Vagina (tissue), 2 donors: ENCODE measurements at regions not wholly inside any gene's neighbourhood (a gene's known extent, or its start where the extent isn't known, plus 50 kb on each side); places are given as distances from the start of the nearest gene placed in this dataset.

Source experiments
- POLR2AphosphoS5 ChIP-seq, 2 donors: sonication (generic); formaldehyde crosslinking; IDR thresholded peaks; one replicate each; pipeline ENCODE4 v1.9.0; 2017; ENCODE audit warnings: antibody characterized with exemption in 2 of 2, mild to moderate bottlenecking in 2 of 2, low read depth in 1 of 2; ENCODE audit not compliant: insufficient read depth in 1 of 2
- TF ChIP-seq, protein P1 (sequence below), 3 experiments: fragments of 450-650 bp in 2 of 3; fragments of 200-600 bp in 1 of 3; sonication (generic) in 1 of 3; IDR thresholded peaks; one replicate each; pipeline ENCODE4 v1.5.1; 2017 to 2019; ENCODE audit warnings: antibody characterized with exemption in 3 of 3, mild to moderate bottlenecking in 2 of 3, moderate library complexity in 2 of 3

- no peak for TF ChIP-seq POLR2AphosphoS5 (IDR thresholded peaks at IDR 0.05; ENCODE audit: insufficient read depth in 1 of 2, low read depth in 1 of 2)
- TF ChIP-seq, protein P1, sequence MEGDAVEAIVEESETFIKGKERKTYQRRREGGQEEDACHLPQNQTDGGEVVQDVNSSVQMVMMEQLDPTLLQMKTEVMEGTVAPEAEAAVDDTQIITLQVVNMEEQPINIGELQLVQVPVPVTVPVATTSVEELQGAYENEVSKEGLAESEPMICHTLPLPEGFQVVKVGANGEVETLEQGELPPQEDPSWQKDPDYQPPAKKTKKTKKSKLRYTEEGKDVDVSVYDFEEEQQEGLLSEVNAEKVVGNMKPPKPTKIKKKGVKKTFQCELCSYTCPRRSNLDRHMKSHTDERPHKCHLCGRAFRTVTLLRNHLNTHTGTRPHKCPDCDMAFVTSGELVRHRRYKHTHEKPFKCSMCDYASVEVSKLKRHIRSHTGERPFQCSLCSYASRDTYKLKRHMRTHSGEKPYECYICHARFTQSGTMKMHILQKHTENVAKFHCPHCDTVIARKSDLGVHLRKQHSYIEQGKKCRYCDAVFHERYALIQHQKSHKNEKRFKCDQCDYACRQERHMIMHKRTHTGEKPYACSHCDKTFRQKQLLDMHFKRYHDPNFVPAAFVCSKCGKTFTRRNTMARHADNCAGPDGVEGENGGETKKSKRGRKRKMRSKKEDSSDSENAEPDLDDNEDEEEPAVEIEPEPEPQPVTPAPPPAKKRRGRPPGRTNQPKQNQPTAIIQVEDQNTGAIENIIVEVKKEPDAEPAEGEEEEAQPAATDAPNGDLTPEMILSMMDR (IDR thresholded peaks at IDR 0.05) = no peak
These were observed 216.2 kb upstream of the ST6GAL2 start for GRCh38 chr2:107102176-107102575.
